ENCODE measurements at regions not wholly inside any gene's neighbourhood (a gene's known extent, or its start where the extent isn't known, plus 50 kb on each side); places are given as distances from the start of the nearest gene placed in this dataset.
"Not testable (repeated sequence)": the region's sequence is repeated elsewhere in the genome, so short reads cannot be mapped to it uniquely, and the experiment has no call there.

DNA sequence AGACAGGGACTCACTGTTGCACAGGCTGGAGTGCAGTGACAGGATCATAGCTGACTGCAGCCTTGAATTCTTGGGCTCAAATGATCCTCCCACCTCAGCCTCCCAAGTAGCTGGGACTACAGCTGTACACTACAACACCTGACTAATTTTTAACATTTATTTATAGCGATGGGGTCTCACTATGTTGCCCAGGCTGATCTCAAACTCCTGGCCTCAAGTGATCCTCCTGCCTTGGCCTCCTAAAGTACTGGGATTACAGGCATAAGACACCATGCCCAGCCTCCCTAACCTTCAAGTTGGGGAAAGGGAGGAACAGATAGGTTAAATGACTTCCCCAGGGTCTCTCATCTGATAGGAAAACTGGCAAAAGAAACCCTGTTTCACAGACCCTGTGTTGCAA is 919.5 kb downstream of the TYW1 start:
- DNase-seq (ENCODE audit: low read depth), result not testable (repeated sequence)

DNA sequence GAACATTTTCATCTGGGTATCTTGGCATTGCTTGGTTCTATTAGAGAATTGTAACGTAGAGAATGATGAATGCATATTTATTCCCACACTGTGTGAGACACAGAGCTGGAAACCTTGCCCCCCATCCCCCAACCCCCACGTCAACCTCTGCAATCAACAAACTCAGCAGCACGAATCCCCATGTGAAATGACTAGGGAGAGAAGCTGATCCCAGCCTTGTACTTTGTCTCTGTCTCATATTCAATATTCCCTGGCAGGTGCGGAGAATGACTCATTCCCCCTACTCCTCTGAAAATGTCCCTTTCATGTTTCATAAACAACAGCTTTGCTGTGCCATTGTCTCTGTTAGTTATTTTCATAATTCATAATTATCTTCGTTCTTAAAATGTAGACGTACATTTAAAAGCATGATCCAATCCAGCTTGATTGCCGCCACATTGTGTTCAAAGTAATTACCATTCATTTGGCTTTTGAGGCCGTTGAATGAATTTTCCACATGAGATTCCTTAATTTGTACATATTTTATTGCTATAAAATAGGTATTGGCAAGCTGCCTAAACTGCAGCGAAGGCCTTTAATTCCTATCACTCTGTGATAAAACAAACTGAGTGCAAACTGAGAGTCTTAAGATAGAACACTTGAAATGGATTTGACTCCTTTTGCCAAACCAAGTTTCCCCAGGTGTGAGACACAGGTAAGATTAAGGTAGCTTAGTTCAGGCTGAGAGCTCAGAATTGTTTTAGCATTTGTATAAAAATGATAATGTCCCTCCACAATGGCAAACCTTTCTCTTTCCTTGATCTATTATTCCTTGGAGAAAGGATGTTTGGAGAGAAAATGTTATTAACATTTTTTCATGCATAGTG is 920.2 kb downstream of the TYW1 start:
- no peak for DNase-seq (ENCODE audit: low read depth)

DNA sequence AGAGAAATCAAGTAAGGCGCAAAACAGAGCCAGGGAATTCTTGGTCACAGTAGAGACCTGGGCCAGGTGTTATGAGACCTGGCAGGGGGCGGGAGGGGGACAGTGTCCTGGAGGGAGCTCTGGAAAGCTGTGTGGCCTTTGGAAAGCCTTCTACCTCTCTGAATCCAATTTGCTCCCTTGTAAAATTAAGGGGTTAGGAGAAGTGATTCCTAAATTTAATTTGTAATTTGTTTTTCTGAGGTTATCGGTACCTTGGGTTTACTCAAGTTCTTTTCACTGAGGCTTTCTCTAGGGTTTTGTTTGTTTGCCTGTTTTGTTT is 920.8 kb downstream of the TYW1 start:
- no peak for DNase-seq (ENCODE audit: low read depth)

DNA sequence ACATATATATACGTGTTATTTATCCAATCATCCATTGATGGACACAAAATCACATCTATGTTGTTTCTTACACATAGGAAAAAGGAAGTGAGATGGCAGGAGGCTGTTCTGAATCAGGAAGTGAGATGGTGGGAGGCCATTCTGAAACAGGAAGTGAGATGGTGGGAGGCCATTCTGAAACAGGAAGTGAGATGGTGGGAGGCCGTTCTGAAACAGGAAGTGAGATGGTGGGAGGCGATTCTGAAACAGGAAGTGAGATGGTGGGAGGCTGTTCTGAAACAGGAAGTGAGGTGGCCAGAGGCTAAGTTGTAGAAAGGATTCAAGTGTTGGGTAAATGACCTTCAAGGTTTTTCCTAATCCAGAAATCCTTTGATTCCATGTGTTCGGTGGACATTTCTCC is 921.5 kb downstream of the TYW1 start:
- no peak for DNase-seq (ENCODE audit: low read depth)

DNA sequence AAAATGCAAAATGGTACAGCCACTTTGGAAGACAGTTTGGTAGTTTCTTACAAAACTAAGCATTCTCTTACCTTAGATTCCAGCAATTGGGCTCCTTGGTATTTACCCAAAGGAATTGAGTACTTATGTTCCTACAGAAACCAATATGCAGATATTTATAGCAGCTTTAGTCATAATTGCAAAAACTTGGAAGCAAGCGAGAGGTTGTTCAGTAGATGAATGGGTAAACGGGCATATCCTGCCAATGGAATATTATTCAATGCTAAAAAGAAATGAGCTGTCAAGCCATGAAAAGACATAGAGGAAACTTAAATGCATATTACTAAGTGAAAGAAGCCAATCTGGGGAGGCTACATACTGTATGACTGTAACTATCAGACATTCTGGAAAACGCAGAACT is 926.7 kb downstream of the TYW1 start:
- DNase-seq (ENCODE audit: low read depth), result no peak

DNA sequence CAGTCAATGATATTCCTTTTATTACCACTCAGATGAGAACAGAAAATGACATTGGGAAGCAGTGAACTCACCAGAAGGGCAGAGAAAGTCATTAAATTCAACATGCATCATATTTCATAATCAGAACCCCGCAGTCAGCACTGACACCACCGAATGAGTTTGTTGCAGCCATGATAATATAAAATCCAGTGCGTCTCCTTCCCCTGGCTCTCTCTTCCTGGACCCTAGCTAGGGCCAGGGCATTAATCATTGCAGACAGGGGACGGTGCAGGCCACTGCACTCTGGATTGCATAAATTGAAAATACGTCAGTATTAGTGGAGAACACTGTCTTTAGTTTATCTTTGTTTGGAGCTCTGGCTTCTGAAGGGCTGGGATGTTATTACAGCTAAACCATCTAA is 931.5 kb downstream of the TYW1 start:
- no peak for DNase-seq (ENCODE audit: low read depth)

DNA sequence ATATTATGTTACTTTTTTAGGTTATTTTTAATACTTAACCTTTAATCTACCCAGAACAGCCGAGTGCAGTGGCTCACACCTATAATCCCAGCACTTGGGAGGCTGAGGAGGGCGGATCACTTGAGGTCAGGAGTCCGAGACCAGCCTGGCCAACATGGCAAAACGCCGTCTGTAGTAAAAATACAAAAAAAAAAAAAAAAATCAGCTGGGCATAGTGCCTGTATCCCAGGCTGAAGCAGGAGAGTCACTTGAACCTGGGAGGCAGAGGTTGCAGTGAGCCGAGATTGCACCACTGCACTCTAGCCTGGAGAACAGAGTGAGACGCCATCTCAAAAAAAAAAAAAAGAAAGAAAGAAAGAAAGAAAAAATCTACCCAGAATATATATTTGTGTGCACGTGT is 939.8 kb downstream of the TYW1 start:
- not testable (repeated sequence) for DNase-seq (ENCODE audit: low read depth)

DNA sequence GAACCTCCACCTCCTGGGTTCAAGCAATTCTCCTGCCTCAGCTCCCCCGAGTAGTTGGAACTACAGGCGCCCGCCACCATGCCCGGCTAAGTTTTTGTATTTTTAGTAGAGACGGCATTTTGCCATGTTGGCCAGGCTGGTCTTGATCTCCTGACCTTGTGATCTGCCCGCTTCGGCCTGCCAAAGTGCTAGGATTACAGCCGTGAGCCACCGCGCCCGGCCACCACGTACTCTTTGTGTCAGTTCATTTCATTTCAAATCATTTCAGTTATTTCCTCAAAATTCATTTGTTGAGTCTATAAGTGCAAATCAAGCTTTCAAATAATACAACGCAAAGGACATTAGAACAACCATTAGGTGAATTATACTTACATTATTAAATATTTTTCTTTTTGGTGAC is 943.8 kb downstream of the TYW1 start:
- no peak for DNase-seq (ENCODE audit: low read depth)

DNA sequence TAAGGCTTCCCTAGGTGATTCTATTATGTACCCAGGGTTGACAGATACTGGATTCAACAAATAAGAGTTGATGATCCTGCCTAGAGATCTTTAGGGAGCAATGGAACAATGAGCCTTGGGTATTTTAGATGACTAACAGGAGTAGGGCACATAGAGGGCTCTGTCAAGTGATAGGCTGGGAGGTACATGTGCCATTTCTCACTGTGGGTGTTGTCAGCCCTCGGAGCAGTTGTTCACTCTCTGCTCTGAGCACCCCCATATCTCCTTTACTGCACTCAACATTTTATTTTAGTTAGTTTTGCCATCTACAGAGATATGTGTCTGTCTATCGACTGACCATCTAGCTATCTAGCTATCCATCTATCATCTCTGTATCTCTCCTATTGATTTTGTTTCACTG is 950.6 kb downstream of the TYW1 start:
- DNase-seq (ENCODE audit: low read depth), result no peak

DNA sequence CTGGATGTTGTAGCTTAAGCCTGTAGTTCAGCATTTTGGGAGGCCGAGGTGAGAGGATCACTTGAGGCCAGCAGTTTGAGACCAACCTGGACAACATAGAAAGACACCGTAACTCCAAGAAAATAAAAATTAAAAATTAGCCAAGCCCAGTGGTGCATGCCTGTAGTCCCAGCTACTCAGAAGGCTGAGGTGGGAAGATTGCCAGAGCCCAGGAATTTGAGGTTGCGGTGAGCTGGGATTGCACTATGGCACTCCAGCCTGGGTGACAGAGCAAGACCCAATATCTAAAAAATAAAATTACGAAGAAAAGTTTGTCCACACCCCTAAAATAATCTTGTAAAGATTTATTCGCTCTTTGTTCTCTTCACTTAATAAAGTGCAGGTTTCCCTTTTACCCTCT is 951.0 kb downstream of the TYW1 start:
- no peak for DNase-seq (ENCODE audit: low read depth)

DNA sequence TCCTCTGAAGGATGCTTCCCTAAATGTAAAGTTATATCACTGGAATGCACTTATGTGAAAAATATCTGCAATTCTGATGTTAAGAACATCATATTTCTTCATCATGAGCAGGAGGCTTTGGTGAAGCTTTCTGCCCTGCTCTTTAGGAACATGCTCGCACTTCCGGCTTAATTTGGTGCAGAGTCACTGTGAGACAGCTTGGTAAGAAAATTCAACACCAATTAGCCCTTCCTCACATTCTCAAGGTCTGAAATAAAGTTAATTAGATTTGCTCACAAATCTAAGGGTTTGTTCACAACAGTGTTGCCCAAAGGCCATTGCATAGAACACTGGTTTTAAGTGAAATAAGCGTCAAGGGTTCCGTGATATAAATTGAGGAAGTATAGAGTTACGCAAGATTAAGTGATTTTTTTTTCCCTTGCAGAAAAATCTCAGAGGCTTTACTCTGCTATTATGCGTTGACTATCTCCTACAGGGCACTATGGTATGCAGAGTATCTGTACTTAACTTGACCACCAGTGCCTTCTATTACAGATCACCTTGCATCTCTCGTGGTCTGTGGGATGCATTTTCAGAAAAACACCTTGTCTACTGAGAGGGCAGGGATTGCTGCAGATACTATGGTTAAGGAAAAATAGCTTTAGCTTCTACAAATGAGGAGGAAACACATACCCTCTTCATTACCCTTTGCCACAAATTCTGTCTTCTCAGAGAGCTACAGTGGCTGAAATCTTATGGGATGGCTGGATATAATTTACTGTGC is 953.9 kb downstream of the TYW1 start:
- no peak for DNase-seq (ENCODE audit: low read depth)

DNA sequence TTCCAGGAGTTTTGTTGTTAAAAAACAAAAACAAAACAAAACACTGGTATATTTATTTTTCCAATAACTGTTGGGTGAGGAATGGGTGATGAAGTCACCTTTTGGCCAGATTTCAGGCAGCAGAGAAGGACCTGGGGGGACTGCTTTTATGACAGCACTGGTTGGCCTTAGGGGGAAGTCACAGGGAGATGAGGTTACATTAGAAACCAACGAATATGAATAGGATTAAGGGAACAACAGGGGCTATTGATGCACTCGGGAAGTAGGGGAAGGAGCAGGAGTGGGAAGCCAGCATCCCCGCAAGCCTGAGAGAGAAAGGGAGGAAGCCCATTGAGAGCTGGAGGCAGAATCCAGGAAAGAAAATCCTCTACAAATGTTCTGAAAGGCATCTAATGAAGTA is 958.4 kb downstream of the TYW1 start:
- DNase-seq (ENCODE audit: low read depth), result no peak

DNA sequence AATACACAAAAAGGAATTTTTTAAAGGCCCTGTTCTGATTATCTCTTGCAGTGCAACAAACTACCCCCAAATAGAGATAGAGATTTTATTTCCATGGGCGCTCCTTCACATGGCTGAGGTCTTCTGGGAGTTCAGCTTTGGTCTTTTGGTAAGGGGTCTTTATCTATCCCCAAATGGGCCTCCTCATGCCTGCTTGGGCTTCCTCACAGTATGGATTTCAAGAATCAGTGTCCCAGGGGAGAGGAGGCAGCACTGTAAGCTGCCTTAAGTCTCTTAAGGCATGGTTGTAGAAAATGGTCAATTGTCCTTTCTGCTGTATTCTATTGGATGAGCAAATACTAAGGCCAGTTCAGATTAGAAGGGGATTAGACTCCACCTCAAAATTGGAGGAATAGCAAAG is 966.2 kb downstream of the TYW1 start:
- no peak for DNase-seq (ENCODE audit: low read depth)

DNA sequence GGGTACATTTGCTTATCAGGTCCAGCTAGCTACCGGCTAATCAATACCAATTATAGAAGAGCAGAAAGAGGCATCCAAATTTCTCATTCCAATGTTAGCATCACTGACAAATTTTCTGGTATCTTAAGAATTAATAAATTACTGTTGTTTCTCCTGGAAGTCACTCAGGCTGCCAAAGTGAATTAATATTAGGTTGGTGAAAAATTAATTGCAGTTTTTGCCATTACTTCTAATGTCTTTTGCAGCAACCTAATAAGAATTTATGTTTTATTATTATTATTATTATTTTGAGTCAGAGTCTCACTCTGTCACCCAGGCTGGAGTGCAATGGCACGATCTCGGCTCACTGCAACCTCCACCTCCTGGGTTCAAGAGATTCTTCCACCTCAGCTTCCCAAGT is 979.9 kb downstream of the TYW1 start:
- DNase-seq (ENCODE audit: low read depth), result no peak

DNA sequence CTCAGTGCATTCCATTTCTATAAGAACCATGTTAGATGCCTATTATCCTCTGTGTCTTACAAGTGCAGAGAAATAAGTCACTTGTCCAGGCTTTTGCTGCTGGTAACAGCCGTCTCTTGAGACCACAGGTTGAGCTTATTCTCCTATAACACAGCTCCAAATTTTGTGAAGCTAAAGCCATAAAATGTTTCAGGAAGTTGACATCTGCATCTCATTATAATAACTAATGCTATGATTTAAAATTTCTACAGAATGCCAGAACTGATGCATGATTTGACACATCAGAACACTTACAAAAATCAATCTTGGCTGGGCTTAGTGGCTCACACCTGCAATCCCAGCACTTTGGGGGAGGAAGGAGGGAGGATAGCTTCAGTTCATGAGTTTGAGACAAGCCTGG is 986.9 kb downstream of the TYW1 start:
- DNase-seq (ENCODE audit: low read depth), result no peak

DNA sequence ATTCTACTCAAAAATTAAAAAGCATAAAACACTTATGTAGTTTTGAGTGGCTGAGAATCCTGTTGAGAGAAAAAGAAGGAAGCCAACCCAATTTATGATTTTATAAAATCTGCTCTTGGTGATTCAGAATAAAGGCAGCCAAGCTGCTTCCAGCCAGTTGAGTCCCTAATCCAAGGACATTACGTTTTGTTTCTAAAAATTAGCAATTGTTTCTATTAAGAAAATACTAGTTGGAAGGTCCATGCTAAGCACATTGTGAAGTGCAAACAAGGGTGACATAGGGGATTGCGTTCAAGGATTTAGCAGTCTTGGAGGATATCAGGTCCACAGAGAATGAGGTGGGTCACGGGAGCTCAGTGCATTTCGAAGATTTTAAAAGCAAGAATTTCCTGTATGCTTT is 987.7 kb downstream of the TYW1 start:
- DNase-seq (ENCODE audit: low read depth), result no peak

DNA sequence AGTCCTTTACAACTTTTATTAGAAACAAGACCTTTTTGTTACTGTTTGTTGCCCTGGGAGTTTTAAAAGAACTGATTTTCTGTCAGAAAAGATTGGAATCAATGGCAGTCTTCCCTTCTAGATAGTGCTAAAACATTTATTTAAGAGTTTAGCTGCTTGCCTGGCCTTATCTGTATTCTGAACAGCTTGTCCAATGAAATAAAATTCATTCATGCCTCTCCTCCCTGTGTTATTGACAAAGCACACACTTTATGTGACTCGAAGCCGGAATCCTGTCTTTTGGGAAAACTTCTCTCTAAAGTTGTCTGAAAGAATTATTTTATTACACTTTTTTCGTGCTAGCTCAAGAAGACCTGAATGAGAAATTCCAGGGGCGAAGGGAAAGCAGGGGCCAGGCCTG is 992.5 kb downstream of the TYW1 start:
- DNase-seq (ENCODE audit: low read depth), result no peak

DNA sequence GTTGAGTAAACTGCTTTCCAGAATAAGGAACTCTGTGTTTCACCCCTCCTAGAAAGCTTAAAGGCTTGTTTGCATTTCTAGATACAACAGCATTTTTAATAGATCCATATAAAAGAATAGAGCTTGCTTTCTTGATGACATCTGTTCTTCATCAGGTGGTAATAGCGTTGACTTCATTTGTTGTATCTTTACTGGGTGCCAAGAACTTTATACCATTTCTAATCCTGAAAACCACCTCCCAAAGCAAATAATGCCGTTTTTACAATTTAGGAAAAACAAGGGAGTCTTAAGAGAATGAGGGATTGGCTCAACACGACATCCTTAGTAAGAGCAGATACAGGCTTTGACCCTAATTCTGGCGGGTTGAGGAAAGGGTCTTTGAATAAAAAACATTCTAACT is 993.4 kb downstream of the TYW1 start:
- DNase-seq (ENCODE audit: low read depth), result no peak

DNA sequence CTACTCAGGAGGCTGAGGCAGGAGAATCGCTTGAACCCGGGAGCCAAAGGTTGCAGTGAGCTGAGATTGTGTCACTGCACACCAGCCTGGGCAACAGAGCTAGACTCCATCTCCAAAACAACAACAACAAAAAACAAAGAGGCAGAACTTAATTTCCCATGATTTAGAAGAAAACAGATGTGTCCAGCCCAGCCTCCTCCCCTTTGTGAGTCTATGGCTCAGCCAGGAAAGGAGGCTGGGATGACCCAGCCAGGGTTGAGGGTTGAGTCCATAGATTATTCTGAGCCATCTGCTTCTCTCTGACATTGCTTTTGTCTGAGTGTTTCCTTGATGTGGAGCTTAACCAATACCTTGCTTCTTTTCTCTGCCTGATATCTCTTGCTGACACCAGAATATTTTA is 994.1 kb downstream of the TYW1 start:
- DNase-seq (ENCODE audit: low read depth), result no peak

DNA sequence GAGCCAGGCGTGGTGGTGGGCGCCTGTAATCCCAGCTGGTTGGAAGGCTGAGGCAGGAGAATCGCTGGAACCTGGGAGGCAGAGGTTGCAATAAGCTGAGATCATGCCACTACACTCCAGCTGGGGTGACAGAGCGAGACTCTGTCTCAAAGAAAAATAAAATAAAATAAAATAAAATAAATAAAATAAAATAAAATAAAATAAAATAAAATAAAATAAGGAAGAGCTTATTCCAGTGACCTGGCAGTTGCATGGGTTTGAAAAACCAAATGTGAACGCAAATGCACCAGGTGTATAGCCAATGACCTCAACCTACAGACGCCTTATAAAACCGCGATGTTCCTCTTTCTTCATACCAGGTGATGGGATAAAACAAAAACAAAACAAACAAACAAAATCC is 995.7 kb downstream of the TYW1 start:
- no peak for DNase-seq (ENCODE audit: low read depth)

DNA sequence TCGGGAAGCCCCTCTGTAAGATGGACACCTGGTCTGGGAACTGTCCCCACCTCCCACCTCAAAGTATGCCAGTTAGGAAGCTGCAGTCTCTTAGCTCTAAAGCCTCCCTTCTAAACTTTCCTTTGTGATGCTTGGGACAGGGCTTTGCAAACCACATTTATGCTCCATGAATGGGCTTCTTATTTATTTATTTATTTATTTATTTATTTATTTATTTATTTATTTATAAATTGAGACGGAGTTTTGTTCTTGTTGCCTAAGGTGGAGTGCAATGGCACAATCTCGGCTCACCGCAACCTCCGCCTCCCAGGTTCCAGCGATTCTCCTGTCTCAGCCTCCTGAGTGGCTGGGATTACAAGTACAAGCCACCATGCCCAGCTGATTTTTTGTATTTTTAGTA is 1009.4 kb downstream of the TYW1 start:
- DNase-seq (ENCODE audit: low read depth), result no peak

DNA sequence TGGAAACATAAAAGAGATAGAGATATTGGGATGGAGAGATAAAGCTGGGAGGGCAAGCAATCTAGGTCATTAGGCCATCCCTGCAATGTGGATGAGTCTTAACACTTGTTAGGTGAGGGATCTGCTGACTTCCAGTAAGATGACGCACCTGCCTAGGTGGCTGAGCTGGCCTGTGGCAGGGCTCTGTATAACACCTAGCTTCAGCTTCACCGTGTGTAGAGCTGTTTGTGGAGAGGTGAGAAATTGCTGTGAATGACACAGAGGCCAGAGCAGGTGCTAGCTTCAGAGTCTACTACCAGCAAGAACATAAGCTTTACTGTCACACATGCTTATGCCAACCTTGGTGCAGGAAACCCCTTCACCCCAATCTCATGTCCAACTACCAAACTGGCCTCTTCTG is 1010.0 kb downstream of the TYW1 start:
- DNase-seq (ENCODE audit: low read depth), result no peak

DNA sequence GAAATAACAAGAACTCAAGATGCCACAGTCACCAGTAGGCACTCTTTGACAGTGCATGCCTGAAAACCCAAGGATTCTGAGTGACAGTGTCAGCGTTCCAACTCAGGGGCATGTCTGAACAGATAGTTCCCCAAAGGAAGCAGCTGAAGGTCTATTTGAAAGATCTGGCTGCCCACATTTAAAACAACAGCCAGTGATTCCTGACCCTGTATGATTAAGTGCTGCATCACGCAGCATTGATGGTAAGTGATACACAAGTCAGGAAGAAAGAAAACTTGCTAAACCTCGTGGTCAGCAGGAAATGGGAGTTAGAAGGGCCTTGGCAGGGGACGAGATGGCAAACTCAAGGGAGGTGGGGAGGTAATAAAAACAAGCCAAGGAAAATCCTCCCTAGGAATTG is 1013.1 kb downstream of the TYW1 start:
- no peak for DNase-seq (ENCODE audit: low read depth)

All from fibroblast of the conjunctiva (primary cell).